HG03066 (cell line): ENCODE measurements at regions not wholly inside any gene's neighbourhood (a gene's known extent, or its start where the extent isn't known, plus 50 kb on each side); places are given as distances from the start of the nearest gene placed in this dataset.

Source experiments
- ATAC-seq: cut with Tn5 transposase; IDR thresholded peaks from one replicate; pipeline ENCODE4 v1.9.1; 2021; ENCODE audit warnings: low read depth; ENCODE audit not compliant: unreplicated experiment

GRCh38 chr7:68537774-68538071 is 1060.6 kb upstream of the AUTS2 start:
- ATAC-seq: no peak

DNA sequence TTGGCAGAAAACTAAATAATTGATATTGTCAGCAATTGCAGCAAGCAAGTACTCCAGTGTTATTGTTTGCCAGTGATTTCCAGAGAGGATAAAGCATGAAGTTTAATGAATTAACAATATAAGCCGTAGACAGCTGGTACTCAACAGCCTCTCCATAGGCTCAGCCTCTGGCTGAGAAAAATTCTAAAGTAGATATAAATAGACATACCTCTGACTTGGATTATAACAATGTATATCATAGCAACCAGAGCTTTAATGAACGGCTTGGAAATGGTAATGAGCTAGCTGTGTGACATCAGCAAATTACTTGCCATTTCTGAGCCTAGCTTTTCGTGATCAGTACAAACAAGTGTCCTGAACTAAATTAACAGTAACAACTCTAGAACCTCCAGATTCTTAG is 1055.4 kb upstream of the AUTS2 start:
- ATAC-seq: no peak

DNA sequence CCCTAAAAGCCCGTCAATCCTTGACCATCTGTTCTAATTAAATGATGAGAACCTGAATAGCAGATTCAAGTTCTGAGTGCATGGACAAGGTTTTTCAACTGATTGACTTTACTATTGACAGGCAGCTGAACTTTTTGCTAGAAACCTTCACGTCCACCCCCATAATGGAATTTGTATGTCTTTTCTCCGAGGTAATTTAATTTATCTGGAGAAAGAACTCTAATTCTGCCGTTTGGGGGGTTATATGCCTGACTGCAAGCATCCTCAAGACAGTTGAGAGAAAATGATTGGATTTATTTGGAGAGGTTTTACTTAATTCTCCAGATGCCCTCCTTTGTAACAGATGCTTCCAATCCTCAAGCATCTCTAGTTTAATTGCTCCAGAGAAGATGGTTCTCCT is 1053.4 kb upstream of the AUTS2 start:
- ATAC-seq: no peak

DNA sequence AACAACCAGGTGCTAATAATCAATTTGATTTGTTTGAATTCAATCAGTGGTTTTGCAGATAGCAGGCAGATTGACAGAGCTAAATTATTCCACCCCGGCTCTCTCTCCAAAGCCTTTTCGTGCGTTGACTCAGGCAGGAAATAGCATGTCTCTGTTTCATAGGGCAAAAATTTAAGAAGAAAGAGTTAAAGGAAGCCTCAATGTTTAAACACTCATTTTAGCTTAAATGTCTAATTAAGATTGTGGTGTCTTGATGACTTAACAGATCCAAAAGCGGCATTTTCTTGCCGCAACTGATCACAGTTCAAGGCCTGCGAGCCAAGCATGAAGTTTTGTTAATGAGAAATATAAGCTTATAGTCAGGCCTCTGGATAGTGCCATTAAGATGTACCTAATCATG is 1051.1 kb upstream of the AUTS2 start:
- no peak for ATAC-seq

DNA sequence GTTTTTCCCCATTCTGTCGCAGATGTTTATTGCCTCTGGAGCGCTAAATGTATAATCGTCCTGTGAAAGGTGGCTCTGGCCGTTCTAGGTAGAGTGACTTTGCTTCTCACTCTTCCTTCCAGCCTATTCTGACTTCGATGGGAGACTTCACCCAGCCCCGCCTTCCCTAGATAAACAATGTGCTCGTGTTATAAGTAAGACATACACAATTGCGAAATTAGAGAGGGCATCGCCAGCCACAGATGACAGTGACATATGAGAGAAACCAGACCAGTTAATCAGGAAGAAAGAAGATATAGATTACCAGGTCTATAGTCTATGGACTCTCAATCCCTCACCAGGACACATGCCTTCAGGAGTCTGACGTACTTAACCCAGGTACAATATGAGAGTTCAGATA is 1050.5 kb upstream of the AUTS2 start:
- ATAC-seq: no peak

DNA sequence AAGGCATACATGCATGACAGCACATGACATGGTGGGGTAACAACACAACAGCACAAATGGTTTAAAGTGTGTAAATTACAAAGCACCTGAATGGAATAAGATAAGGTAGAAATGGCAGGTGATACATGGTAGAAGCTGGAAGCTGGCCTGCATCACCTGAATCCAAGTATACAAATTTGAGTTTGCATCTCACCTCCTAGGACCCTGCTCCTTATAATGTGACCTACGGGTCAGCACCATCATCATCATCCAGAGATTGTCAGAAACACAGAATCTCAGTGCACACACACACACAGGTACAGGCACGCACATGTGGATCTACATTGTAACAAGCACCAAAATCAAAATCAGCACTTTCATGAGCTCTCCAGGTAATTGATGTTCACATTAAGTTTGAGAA is 1048.2 kb upstream of the AUTS2 start:
- ATAC-seq: no peak

DNA sequence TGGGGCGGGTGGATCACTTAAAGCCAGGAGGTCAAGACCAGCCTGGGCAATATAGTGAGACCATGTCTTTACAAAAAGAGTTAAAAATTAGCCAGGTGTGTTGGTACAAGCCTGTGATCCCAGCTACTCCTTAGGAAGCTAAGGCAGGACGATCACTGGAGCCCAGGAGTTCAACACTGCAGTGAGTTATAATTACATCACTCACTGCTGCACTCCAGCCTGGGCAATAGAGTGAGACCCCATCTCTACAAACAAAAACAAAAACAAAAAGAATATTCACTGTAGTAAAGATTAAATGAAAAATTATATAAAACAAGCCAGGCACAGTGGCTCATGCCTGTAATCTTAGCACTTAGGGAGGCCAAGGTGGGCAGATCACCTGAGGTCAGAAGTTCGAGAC is 1047.6 kb upstream of the AUTS2 start:
- no peak for ATAC-seq

GRCh38 chr7:68556537-68556936 is 1041.7 kb upstream of the AUTS2 start:
- no peak for ATAC-seq

GRCh38 chr7:68559518-68559917 is 1038.8 kb upstream of the AUTS2 start:
- no peak for ATAC-seq

DNA sequence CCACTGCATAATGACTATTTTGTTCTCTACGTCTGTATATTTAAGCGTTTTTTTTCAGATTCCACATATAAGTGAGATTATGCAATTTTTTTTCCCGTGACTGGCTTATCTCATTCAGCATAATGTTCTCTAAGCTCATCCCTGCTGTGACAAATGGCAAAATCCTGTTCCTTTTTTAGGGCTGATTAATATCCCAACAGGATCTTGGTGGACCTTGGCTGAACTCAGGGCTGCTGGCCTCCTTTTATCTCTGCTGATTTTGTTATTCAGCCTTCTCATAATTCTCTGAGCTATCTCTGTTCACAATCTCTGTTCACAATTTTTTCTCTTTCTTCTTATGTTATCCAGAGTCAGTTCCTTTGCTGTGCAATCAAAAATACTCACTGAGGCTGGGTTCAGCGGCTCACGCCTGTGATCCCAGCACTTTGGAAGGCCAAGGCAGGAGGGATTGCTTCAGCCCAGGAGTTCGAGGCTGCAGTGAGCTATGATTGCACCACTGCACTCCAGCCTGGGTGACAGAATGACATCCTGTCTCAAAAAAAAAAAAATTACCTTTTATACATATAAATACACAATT is 1035.9 kb upstream of the AUTS2 start:
- ATAC-seq: no peak

GRCh38 chr7:68564306-68565135 is 1033.8 kb upstream of the AUTS2 start:
- no peak for ATAC-seq

DNA sequence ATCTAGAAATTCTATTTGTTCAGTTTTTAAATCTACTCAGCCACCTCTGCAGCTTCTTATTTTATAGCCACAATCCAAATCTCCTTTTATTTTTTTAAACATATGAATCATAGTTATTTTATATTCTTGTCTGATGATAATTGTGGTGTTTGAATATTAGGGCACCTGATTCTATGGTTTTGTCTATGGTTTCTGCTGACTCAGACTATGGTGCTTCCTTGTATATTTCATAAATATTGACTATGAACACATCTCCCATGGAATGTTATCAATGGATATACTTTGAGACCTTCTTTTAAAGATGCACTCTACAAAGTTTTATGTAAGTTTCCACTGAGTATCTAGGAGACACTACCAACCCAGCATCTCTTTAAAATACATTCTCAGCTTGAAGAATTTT is 1027.0 kb upstream of the AUTS2 start:
- ATAC-seq: no peak

GRCh38 chr7:68573271-68574005 is 1024.8 kb upstream of the AUTS2 start:
- no peak for ATAC-seq

DNA sequence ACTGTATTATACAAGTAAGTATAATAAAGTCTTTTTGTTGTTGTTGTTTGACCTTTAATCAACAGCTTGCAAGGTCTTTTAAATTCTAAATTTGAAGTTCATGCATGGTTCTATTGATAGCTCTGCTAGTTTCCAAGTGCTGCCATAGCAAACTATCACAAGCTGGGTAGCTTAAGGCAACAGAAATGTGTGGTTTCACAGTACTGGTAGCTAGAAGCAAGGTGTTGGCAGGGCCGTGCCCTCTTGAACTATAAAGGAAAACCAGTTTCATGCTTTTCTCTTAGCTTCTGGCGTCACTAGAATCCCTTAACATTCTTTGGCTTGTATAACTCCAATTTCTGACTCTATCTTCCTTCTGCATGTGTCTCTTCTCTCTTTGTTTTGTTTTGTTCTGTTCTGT is 1021.9 kb upstream of the AUTS2 start:
- no peak for ATAC-seq

GRCh38 chr7:68581417-68581816 is 1016.9 kb upstream of the AUTS2 start:
- no peak for ATAC-seq

- no peak for ATAC-seq
These were observed 1010.7 kb upstream of the AUTS2 start for GRCh38 chr7:68587599-68587998.

- no peak for ATAC-seq
These were observed 996.4 kb upstream of the AUTS2 start for GRCh38 chr7:68601826-68602225.

DNA sequence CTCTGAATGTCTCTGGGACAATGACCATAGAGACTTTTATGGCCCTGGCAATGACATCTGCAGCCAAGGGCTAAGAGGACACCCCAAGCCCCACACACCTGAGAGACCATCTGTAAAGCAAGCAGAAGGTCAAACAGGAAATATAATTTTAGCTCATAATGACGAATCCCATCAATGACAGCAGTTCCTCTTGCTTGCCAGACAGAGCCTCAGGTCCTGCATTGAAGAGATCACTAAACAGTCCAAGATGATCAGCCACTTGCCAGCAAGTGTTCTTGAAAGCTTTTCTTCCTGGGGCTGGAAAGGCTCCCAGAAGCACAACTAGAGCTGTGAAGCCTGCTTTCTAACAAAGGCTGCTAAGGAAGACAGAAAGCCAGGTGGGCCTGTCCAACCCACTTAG is 993.7 kb upstream of the AUTS2 start:
- ATAC-seq: no peak

GRCh38 chr7:68610701-68611100 is 987.6 kb upstream of the AUTS2 start:
- ATAC-seq: no peak

DNA sequence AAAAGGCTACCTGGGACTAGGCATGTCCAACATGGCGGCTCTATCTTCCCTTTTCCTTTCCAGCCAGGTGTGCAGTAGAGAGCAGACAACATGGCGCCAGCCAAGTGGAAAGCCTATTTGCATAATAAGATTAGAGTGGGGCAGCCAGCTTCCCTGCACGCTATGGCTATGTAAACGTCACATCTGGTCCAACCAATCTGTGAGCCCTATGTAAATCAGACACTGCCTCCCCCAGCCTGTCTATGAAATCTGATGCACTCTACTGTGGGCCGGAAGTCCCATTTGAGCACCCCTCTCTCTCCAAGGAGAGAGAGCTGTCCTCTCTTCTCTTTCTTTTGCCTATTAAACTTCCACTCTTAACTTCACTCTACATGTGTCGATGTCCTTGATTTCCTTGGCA is 984.9 kb upstream of the AUTS2 start:
- no peak for ATAC-seq

- ATAC-seq: no peak
These were observed 984.4 kb upstream of the AUTS2 start for GRCh38 chr7:68613897-68614296.

- no peak for ATAC-seq
These were observed 978.7 kb upstream of the AUTS2 start for GRCh38 chr7:68619526-68619925.
